PC-3 (cell line): ENCODE measurements at regions not wholly inside any gene's neighbourhood (a gene's known extent, or its start where the extent isn't known, plus 50 kb on each side); places are given as distances from the start of the nearest gene placed in this dataset.

Experiments
- ATAC-seq: fragments of 200-7000 bp; cut with Tn5 transposase; 2 replicates; pipeline ENCODE4 v1.9.1; 2020; ENCODE audit warnings: mild to moderate bottlenecking, moderate library complexity
- BruUV-seq: library from RNA; stranded (reverse); fragments of 400-500 nt; replicated peaks from 2 replicates; lab custom pipeline; 2021; lab: Mats Ljungman, UMichigan
- CTCF ChIA-PET: fragments of 300-600 bp; sonication (Branson Sonifier 250); formaldehyde crosslinking; loops from one replicate; lab custom pipeline; 2022; ENCODE audit warnings: antibody characterized with exemption; lab: Charles Lee
- POLR2A ChIA-PET: fragments of 300-600 bp; sonication (Branson Sonifier 250); formaldehyde crosslinking; loops from one replicate; lab custom pipeline; 2022; ENCODE audit warnings: antibody characterized with exemption; ENCODE audit not compliant: unreplicated experiment; lab: Charles Lee
- DNase-seq: peaks from one replicate; pipeline ENCODE4 v3.0.0-alpha.2; 2015
- H2AFZ ChIP-seq: fragments of 300-600 bp; sonication (generic); 2 replicates; pipeline ENCODE4 v1.6.0; 2016; ENCODE audit warnings: antibody characterized with exemption, low read length
- H3F3A ChIP-seq: fragments of 300-600 bp; sonication (generic); one replicate; pipeline ENCODE4 v1.6.0; 2017; ENCODE audit warnings: antibody characterized with exemption, low read length, control low read depth, mild to moderate bottlenecking; ENCODE audit not compliant: unreplicated experiment
- H3K27ac ChIP-seq: fragments of 300-600 bp; sonication (generic); 2 replicates; pipeline ENCODE4 v1.5.1; 2016; ENCODE audit warnings: mild to moderate bottlenecking, low read length
- H3K27me3 ChIP-seq: fragments of 300-600 bp; sonication (generic); 2 replicates; pipeline ENCODE4 v1.6.1; 2016; ENCODE audit warnings: low read length, mixed read lengths
- H3K36me3 ChIP-seq: fragments of 300-600 bp; sonication (generic); 2 replicates; pipeline ENCODE4 v1.6.1; 2016; ENCODE audit warnings: low read depth, mixed run types, low read length, mixed read lengths
- H3K4me1 ChIP-seq: fragments of 300-600 bp; sonication (generic); 2 replicates; pipeline ENCODE4 v1.5.1; 2016; ENCODE audit warnings: low read length; ENCODE audit not compliant: insufficient read depth
- H3K4me2 ChIP-seq: fragments of 300-600 bp; sonication (generic); 2 replicates; pipeline ENCODE4 v1.6.0; 2016; ENCODE audit warnings: low read length
- H3K4me3 ChIP-seq: fragments of 300-600 bp; sonication (generic); 2 replicates; pipeline ENCODE4 v1.5.1; 2016; ENCODE audit warnings: mild to moderate bottlenecking, low read length, mixed read lengths
- H3K79me2 ChIP-seq: fragments of 300-600 bp; sonication (generic); 2 replicates; pipeline ENCODE4 v1.6.1; 2017; ENCODE audit warnings: low read length, mixed read lengths
- H3K9ac ChIP-seq: fragments of 300-600 bp; sonication (generic); 2 replicates; pipeline ENCODE4 v1.6.0; 2016; ENCODE audit warnings: mild to moderate bottlenecking, low read length
- H3K9me2 ChIP-seq: fragments of 300-600 bp; sonication (generic); replicated peaks from 2 replicates; pipeline ENCODE4 v1.6.1; 2016; ENCODE audit warnings: mixed run types, low read length, mixed read lengths
- H3K9me3 ChIP-seq: fragments of 300-600 bp; sonication (generic); 2 replicates; pipeline ENCODE4 v1.6.1; 2016; ENCODE audit warnings: low read length, mixed read lengths
- H4K20me1 ChIP-seq: fragments of 300-600 bp; sonication (generic); 2 replicates; pipeline ENCODE4 v1.6.1; 2016; ENCODE audit warnings: low read length, mixed read lengths
- EZH2 ChIP-seq: fragments of 300-600 bp; sonication (generic); IDR thresholded peaks from one replicate; pipeline ENCODE4 v1.6.1; 2017; ENCODE audit warnings: antibody characterized with exemption, mild to moderate bottlenecking, low read length; ENCODE audit not compliant: unreplicated experiment
- EZH2phosphoT487 ChIP-seq: fragments of 300-600 bp; sonication (generic); IDR thresholded peaks from 2 replicates; pipeline ENCODE4 v1.6.1; 2018; ENCODE audit warnings: mild to moderate bottlenecking, antibody characterized with exemption, low read length, borderline replicate concordance
- intact Hi-C: fragments of 100-400 bp; cut with micrococcal nuclease; formaldehyde crosslinking; loops from 2 replicates; pipeline ENCODE4 v1.9.0; 2023
- TF ChIP-seq, protein P1 (sequence below): fragments of 300-600 bp; sonication (generic); conservative IDR thresholded peaks from 2 replicates; pipeline ENCODE4 v1.5.1; 2017; ENCODE audit warnings: antibody characterized with exemption, low read depth, mild to moderate bottlenecking, low read length

GRCh38 chr5:10099548-10099947, 150.1 kb downstream of the ATPSCKMT start:
- TF ChIP-seq, protein P1, sequence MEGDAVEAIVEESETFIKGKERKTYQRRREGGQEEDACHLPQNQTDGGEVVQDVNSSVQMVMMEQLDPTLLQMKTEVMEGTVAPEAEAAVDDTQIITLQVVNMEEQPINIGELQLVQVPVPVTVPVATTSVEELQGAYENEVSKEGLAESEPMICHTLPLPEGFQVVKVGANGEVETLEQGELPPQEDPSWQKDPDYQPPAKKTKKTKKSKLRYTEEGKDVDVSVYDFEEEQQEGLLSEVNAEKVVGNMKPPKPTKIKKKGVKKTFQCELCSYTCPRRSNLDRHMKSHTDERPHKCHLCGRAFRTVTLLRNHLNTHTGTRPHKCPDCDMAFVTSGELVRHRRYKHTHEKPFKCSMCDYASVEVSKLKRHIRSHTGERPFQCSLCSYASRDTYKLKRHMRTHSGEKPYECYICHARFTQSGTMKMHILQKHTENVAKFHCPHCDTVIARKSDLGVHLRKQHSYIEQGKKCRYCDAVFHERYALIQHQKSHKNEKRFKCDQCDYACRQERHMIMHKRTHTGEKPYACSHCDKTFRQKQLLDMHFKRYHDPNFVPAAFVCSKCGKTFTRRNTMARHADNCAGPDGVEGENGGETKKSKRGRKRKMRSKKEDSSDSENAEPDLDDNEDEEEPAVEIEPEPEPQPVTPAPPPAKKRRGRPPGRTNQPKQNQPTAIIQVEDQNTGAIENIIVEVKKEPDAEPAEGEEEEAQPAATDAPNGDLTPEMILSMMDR: no peak
- no peak for TF ChIP-seq EZH2phosphoT487
- Histone ChIP-seq H3K9me2 (no peaks in the 10 kb centered on the region), H3K79me2 (no peaks in the 10 kb centered on the region), H4K20me1 (no peaks in the 10 kb centered on the region), H3F3A (no peaks in the 10 kb centered on the region), H3K9me3 (peaks cover 5% of the 10 kb centered on the region; the same call in 1 of the 2 replicates), H3K4me1 (no peaks in the 10 kb centered on the region), H3K4me3 (no peak overlapping the region), H3K9ac (no peak overlapping the region), H3K4me2 (no peak overlapping the region), H3K27me3 (no peaks in the 10 kb centered on the region), H2AFZ (no peak overlapping the region), H3K27ac (no peak overlapping the region), H3K36me3 (no peaks in the 10 kb centered on the region)
- ChIA-PET POLR2A (no interaction called here), CTCF (no interaction called here)
- ATAC-seq: no peak
- intact Hi-C loops: no loop called here
- no TSS peak for BruUV-seq
- no peak for DNase-seq

DNA sequence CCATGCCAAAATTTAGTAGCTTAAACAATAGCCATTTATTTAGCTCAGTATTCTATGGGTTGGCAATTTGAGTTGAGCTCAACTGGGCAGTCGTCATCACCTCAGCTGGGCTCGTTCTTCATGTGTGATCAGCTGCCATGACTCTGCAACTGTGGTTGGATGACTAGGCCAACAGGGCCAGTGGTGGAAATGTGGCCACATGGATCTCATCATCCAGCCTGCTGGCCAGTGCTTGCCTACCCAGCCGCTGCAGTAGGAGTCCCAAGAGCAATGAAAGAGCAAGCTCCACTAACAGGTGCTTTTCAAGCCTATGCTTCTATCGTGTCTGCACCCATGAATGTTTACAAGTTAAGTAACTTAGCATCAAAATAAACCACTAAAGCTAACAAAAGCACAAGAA, 158.0 kb downstream of the ATPSCKMT start:
- Histone ChIP-seq H3K4me2 (no peak overlapping the region), H3F3A (no peaks in the 10 kb centered on the region), H3K9ac (no peak overlapping the region), H4K20me1 (no peaks in the 10 kb centered on the region), H3K9me3 (no peaks in the 10 kb centered on the region), H3K36me3 (no peaks in the 10 kb centered on the region), H3K9me2 (no peaks in the 10 kb centered on the region), H3K27ac (no peak overlapping the region), H3K4me1 (no peaks in the 10 kb centered on the region), H3K79me2 (no peaks in the 10 kb centered on the region), H3K4me3 (no peak overlapping the region), H2AFZ (no peak overlapping the region), H3K27me3 (no peaks in the 10 kb centered on the region)
- ChIA-PET POLR2A (no interaction called here), CTCF (no interaction called here)
- no peak for DNase-seq
- no peak for ATAC-seq
- intact Hi-C loops: no loop called here
- BruUV-seq: no TSS peak
- TF ChIP-seq EZH2 (no peak), EZH2phosphoT487 (no peak)
- TF ChIP-seq, protein P1: no peak

GRCh38 chr5:10090074-10090473, 159.6 kb downstream of the ATPSCKMT start:
- intact Hi-C loops: no loop called here
- POLR2A ChIA-PET: no interaction called here

More at GRCh38 chr5:10090074-10090473, 159.6 kb downstream of the ATPSCKMT start:
- no peaks in the 10 kb centered on the region for H4K20me1 ChIP-seq
- TF ChIP-seq EZH2phosphoT487 (no peak), EZH2 (no peak)
- TF ChIP-seq, protein P1: no peak; the same call in 1 of the 2 replicates
- no TSS peak for BruUV-seq
- no peak overlapping the region for H3K4me2 ChIP-seq
- no peaks in the 10 kb centered on the region for H3K79me2 ChIP-seq
- no peaks in the 10 kb centered on the region for H3F3A ChIP-seq
- ATAC-seq (no peak), DNase-seq (no peak)
- H3K9me2 ChIP-seq: no peaks in the 10 kb centered on the region
- H2AFZ ChIP-seq: no peak overlapping the region
- CTCF ChIA-PET: interaction anchor here (0.6 kb wide), 1 partner anchor 143 kb away, joined by 3 read pairs; no protein-coding TSS in a partner anchor
- no peaks in the 10 kb centered on the region for H3K4me1 ChIP-seq
- no peaks in the 10 kb centered on the region for H3K9me3 ChIP-seq
- H3K27me3 ChIP-seq: no peaks in the 10 kb centered on the region
- H3K36me3 ChIP-seq: no peaks in the 10 kb centered on the region
- H3K27ac ChIP-seq: no peak overlapping the region
- H3K9ac ChIP-seq: no peak overlapping the region
- no peak overlapping the region for H3K4me3 ChIP-seq
